Choroid plexus epithelial cell (primary cell): ENCODE measurements at regions not wholly inside any gene's neighbourhood (a gene's known extent, or its start where the extent isn't known, plus 50 kb on each side); places are given as distances from the start of the nearest gene placed in this dataset.

Experiments
- DNase-seq: peaks from one replicate; pipeline ENCODE4 v3.0.0-alpha.2; 2010; ENCODE audit warnings: low read depth
- H3K4me3 ChIP-seq: 2 replicates; pipeline ENCODE4 v1.5.1; 2011; ENCODE audit warnings: low read depth, mild to moderate bottlenecking, control low read depth, low read length, moderate library complexity
- CTCF ChIP-seq: conservative IDR thresholded peaks from 2 replicates; pipeline ENCODE4 v1.5.1; 2011; ENCODE audit warnings: low read depth, mild to moderate bottlenecking, control low read depth, inconsistent platforms, low read length, moderate library complexity

- no peak for TF ChIP-seq CTCF
- no peak for DNase-seq
- H3K4me3 ChIP-seq, result no peak overlapping the region
Observed at GRCh38 chr7:131955679-131956078, 399.3 kb upstream of the PODXL start.

- no peak for TF ChIP-seq CTCF
- DNase-seq, result no peak
- H3K4me3 ChIP-seq, result no peak overlapping the region
Observed at GRCh38 chr7:131953184-131953583, 396.8 kb upstream of the PODXL start.

GRCh38 chr7:131952365-131952764 is 395.9 kb upstream of the PODXL start:
- no peak overlapping the region for H3K4me3 ChIP-seq
- no peak for TF ChIP-seq CTCF

GRCh38 chr7:131950758-131951157 is 394.3 kb upstream of the PODXL start:
- DNase-seq, result no peak
- no peak overlapping the region for H3K4me3 ChIP-seq
- TF ChIP-seq CTCF, result no peak

More at GRCh38 chr7:131952365-131952764, 395.9 kb upstream of the PODXL start:
- DNase-seq, result no peak

- no peak for TF ChIP-seq CTCF
- H3K4me3 ChIP-seq, result no peak overlapping the region
- DNase-seq, result no peak
Observed at GRCh38 chr7:131949659-131950058, 393.2 kb upstream of the PODXL start.

GRCh38 chr7:131948434-131949053 is 392.1 kb upstream of the PODXL start:
- no peak for TF ChIP-seq CTCF
- no peak for DNase-seq
- H3K4me3 ChIP-seq, result no peak overlapping the region

GRCh38 chr7:131947661-131948060 is 391.2 kb upstream of the PODXL start:
- no peak for TF ChIP-seq CTCF
- no peak for DNase-seq
- H3K4me3 ChIP-seq, result no peak overlapping the region
